ENCODE measurements at regions not wholly inside any gene's neighbourhood (a gene's known extent, or its start where the extent isn't known, plus 50 kb on each side); places are given as distances from the start of the nearest gene placed in this dataset.

GRCh38 chr1:55420026-55420425 is 204.9 kb upstream of the USP24 start:
- no peak for DNase-seq (ENCODE audit: low spot score)

GRCh38 chr1:55418208-55419000 is 203.2 kb upstream of the USP24 start:
- no peak for DNase-seq (ENCODE audit: low spot score)

GRCh38 chr1:55416164-55416842 is 201.1 kb upstream of the USP24 start:
- DNase-seq (ENCODE audit: low spot score), result no peak

DNA sequence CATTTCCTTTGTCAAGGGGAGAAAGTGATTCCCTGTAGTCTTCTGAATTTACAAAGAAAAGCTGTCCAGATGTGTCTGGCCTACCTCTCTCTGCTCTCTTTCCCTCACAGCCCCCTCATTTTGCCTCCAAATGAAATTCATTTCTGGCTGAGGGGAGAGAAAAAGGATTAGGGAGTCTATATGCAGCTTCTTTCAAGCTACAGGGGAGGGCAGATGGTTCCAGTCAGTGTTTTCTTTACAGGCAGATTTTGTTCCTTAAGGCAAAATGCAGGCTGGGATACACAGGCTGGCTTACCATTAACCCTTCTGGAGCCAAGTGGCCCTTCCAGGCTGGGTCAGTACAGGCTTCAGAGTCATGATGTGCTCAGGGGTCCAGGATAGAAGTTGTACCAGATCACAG is 198.1 kb upstream of the USP24 start:
- no peak for DNase-seq (ENCODE audit: low spot score)

GRCh38 chr1:55412060-55412459 is 196.9 kb upstream of the USP24 start:
- DNase-seq (ENCODE audit: low spot score), result no peak

DNA sequence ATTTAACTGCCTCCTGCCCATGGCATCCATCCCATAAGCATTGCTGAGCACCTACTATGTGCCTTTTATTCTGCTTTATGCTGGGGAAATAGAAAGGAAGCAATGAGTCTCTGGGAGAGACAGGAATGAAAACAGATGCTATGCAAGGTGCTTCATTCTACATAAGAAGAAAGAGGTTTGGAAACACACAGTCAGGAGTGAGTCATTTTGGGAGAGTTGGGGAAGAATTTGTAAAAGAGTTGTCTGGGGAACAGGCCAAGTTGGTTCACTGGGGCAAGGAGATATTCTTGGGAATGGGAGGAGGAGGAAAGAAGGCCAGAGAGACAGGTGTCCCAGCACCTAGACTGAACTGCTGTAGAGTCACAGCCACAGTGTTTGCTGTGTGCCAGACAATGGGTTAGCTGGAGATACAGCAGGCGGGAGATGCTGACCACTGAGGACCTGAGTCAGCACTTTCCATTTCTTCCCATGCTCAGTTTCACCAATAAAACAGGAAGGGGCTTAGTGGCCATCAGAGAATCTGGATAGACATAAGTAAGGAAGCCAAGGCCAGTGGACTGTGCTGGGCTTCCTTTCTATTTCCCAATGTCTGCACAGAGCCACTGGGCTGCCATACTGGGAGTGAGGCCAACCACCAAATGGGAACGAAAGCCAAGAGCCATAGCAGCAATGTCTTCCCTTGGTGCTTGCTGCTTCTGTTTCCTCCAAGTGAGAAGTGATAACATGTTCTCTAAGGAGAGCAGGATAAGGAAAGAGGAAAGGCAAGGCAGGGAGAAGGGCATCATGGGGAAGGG is 187.7 kb upstream of the USP24 start:
- DNase-seq (ENCODE audit: low spot score), result peak; percentile 36

DNA sequence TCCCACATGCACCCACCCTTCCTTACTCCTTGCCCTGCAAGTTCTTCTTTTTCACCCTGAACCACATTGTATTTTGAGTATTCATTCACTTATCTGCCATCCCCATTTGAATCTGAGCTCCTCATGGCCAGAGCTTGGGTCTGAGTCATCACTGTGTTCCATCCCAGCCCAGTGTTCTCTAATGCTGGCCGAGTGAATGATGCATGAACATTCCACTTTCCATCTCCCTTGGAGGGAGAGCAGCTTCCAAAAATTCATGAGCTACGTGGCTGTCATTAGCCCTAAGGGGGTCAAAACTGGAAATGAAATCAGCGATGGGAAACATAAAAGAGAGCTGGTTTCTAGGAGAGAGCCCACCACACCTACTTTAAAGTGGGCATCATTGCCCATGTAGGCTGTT is 187.0 kb upstream of the USP24 start:
- peak; percentile 72 for DNase-seq (ENCODE audit: low spot score)

DNA sequence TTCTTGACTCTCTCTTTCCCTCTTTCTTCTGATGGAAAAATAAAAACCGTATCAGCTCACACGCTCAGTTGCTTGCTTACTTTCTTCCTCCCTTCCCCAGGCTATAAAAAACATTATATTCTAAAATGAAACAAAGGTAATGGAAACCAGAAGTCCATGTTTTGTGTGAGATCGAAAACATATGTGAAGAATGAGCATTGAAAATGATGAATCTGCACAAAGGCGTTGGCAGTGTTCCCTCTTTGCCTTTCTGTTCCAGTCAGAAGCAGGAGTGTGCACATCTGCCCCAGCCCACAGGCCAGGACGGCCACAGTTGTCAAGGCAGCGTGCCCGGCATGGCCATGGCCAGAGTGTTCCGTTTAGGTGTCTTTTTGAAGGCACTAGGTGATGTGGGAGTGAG is 185.3 kb upstream of the USP24 start:
- DNase-seq (ENCODE audit: low spot score), result no peak

DNA sequence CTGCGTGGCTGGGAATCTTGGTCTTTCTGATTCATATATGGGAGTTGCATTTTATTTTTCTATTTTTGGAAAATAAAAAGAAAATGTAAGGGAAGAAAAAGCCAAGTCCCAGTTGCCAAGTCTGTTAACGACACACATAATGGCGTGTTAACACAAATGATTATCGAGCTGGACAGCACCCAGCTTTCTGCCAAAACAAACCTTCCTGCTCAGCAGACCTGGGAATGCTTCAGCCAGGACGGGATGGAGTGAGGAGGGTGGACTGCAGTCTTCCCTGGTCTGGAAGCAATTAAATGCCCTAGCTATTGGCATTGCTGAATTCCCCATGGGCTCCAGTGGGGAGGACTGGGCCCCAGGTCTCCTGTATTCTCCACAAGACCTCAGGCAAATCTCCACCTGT is 184.2 kb upstream of the USP24 start:
- DNase-seq (ENCODE audit: low spot score), result no peak

DNA sequence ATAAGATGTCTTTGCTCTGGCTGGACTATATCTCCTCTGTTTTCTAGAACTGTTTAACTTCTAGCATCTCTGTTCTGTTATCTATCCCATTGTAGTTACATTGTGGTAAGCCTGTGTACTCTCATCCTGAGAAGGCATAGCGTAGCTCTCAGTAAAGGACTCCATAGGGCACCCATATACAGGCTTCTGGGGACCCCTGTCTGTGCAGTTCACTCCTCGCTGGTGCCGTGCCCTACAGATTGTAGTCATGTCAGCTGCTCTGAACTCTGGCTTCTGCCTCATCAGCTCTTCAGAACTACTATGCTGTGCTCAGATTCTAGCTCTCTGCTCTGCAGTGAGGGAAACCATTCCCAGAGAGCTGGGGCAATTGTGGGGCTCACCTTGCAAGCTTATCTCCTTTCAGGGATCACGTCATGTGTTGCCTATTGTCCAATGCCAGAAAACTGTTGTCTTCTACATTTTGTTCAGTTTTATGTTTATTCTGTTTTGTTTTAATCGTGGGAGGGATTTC is 181.3 kb upstream of the USP24 start:
- DNase-seq (ENCODE audit: low spot score), result no peak

GRCh38 chr1:55388960-55389359 is 173.8 kb upstream of the USP24 start:
- no peak for DNase-seq (ENCODE audit: low spot score)

DNA sequence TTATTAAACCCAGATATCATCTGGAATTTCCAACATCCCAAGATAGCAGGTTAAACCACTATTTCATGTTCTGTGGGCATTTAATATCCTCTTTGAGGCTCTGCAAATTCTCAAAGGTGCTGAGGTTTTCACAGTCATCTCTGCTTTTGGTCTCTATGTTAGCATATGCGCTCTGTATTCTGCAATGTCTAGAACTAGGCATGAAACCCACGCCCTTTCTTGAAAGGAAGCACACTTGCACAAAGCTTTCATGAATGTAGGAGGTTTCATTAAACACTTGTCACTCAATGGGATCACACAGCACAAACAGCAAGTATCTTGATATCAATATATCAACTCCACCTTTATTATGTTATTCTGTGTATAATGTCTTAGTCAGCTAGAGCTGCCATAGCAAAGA is 172.0 kb upstream of the USP24 start:
- no peak for DNase-seq (ENCODE audit: low spot score)

- DNase-seq (ENCODE audit: low spot score), result no peak
Observed at GRCh38 chr1:55386456-55386855, 171.3 kb upstream of the USP24 start.

GRCh38 chr1:55385402-55386018 is 170.3 kb upstream of the USP24 start:
- no peak for DNase-seq (ENCODE audit: low spot score)

GRCh38 chr1:55384637-55385036 is 169.5 kb upstream of the USP24 start:
- no peak for DNase-seq (ENCODE audit: low spot score)

- DNase-seq (ENCODE audit: low spot score), result no peak
Observed at GRCh38 chr1:55382806-55383305, 167.7 kb upstream of the USP24 start.

DNA sequence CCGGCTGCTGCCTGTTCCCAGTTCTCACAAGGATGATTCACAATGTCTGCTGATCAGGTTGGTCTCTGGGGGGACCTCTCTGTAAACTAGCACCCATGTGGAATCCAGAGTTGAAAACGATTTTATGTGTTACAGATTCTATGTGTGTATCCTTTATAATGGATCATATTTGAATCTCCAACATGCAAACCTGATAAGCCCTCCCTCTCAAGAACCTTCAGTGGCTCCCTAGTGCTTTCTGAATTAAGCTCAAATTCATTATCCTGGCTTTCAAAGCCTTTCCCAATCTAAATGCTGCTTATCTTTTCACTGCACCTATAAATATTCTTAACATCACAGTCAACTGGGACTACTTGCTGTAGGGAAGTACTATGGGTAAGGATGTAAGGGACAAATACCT is 166.8 kb upstream of the USP24 start:
- no peak for DNase-seq (ENCODE audit: low spot score)

DNA sequence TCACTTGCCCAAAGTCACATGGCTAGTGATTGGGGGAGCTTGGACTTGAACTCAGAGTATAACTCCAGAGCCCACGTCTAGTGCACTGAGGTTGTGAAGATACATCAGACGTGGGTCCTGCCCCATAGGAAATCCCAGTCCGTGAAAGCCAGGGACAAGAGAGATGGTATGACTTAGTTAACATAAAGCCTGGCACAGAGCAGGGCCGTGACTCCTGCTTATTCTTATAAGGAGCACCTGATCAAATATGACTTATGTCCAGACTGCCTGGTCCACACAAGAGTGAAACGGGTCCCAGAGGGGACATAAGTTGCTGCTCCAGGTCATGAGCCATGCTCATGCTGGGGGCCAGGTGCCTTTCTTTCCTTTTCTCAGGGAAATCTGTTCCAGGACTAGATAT is 166.3 kb upstream of the USP24 start:
- DNase-seq (ENCODE audit: low spot score), result no peak

GRCh38 chr1:55380355-55380970 is 165.3 kb upstream of the USP24 start:
- no peak for DNase-seq (ENCODE audit: low spot score)

- DNase-seq (ENCODE audit: low spot score), result peak; percentile 59
Observed at GRCh38 chr1:55378582-55378981, 163.4 kb upstream of the USP24 start.

GRCh38 chr1:55376897-55377296 is 161.7 kb upstream of the USP24 start:
- no peak for DNase-seq (ENCODE audit: low spot score)

Data from AG08396 (cell line).